Left ventricle myocardium inferior (tissue), 1 donor: ENCODE measurements at regions not wholly inside any gene's neighbourhood (a gene's known extent, or its start where the extent isn't known, plus 50 kb on each side); places are given as distances from the start of the nearest gene placed in this dataset.
A peak's percentile ranks its signal among the peaks of the same experiment; 100 is the strongest.

Source experiments
- DNase-seq: peaks from one replicate; pipeline ENCODE4 v3.0.0-alpha.2; 2020
- H3K27ac ChIP-seq: fragments of 200-600 bp; replicated peaks from 2 replicates; pipeline ENCODE4 v1.8.0; 2021
- H3K27me3 ChIP-seq: fragments of 200-600 bp; 2 replicates; pipeline ENCODE4 v1.8.0; 2021; ENCODE audit warnings: low read depth
- H3K36me3 ChIP-seq: fragments of 200-600 bp; 2 replicates; pipeline ENCODE4 v1.8.0; 2021
- H3K4me1 ChIP-seq: fragments of 200-600 bp; 2 replicates; pipeline ENCODE4 v1.8.0; 2021
- H3K4me3 ChIP-seq: fragments of 200-600 bp; 2 replicates; pipeline ENCODE4 v1.8.0; 2021; ENCODE audit warnings: mild to moderate bottlenecking, moderate library complexity
- H3K9me3 ChIP-seq: fragments of 200-600 bp; replicated peaks from 2 replicates; pipeline ENCODE4 v1.8.0; 2021
- CTCF ChIP-seq: fragments of 200-600 bp; IDR thresholded peaks from 2 replicates; pipeline ENCODE4 v1.8.0; 2021; ENCODE audit warnings: antibody characterized with exemption, mild to moderate bottlenecking, borderline replicate concordance
- intact Hi-C: fragments of 100-400 bp; cut with micrococcal nuclease; formaldehyde crosslinking; loops from one replicate; pipeline ENCODE4 v1.11.0; 2022
- donor health status: DM: no; HTN: yes; CAD: no; lungs with severe emphysema.

GRCh38 chr1:36582066-36582755 is 99.5 kb upstream of the CSF3R start:
- no peak overlapping the region for H3K27ac ChIP-seq
- intact Hi-C loops = no loop called here
- no peaks in the 10 kb centered on the region for H3K9me3 ChIP-seq
- H3K27me3 ChIP-seq = peaks cover 87% of the 10 kb centered on the region
- no peak for DNase-seq
- no peak overlapping the region for H3K4me3 ChIP-seq
- H3K36me3 ChIP-seq = no peaks in the 10 kb centered on the region
- no peak for TF ChIP-seq CTCF
- H3K4me1 ChIP-seq = no peaks in the 10 kb centered on the region

GRCh38 chr1:36580524-36580923 is 97.8 kb upstream of the CSF3R start:
- no peaks in the 10 kb centered on the region for H3K9me3 ChIP-seq
- no peaks in the 10 kb centered on the region for H3K36me3 ChIP-seq
- no peak overlapping the region for H3K27ac ChIP-seq
- peaks cover 87% of the 10 kb centered on the region for H3K27me3 ChIP-seq
- intact Hi-C loops = no loop called here
- no peak for TF ChIP-seq CTCF
- no peak overlapping the region for H3K4me3 ChIP-seq
- no peak for DNase-seq
- no peaks in the 10 kb centered on the region for H3K4me1 ChIP-seq

- no peak overlapping the region for H3K27ac ChIP-seq
- H3K9me3 ChIP-seq = no peaks in the 10 kb centered on the region
- no peaks in the 10 kb centered on the region for H3K36me3 ChIP-seq
- H3K27me3 ChIP-seq = peaks cover 87% of the 10 kb centered on the region
- H3K4me1 ChIP-seq = no peaks in the 10 kb centered on the region
- TF ChIP-seq CTCF = no peak
- intact Hi-C loops = no loop called here
- DNase-seq = no peak
- no peak overlapping the region for H3K4me3 ChIP-seq
These were observed 96.3 kb upstream of the CSF3R start for GRCh38 chr1:36579039-36579438.

- no peak overlapping the region for H3K4me3 ChIP-seq
- no peaks in the 10 kb centered on the region for H3K9me3 ChIP-seq
- H3K36me3 ChIP-seq = no peaks in the 10 kb centered on the region
- DNase-seq = no peak
- H3K27me3 ChIP-seq = peaks cover 87% of the 10 kb centered on the region
- intact Hi-C loops = no loop called here
- TF ChIP-seq CTCF = no peak
- H3K27ac ChIP-seq = no peak overlapping the region
- H3K4me1 ChIP-seq = no peaks in the 10 kb centered on the region
These were observed 93.9 kb upstream of the CSF3R start for GRCh38 chr1:36576551-36577110.

- no peaks in the 10 kb centered on the region for H3K9me3 ChIP-seq
- no peak overlapping the region for H3K4me3 ChIP-seq
- no peaks in the 10 kb centered on the region for H3K4me1 ChIP-seq
- peaks cover 83% of the 10 kb centered on the region for H3K27me3 ChIP-seq
- peak; percentile 36 for DNase-seq
- no peak overlapping the region for H3K27ac ChIP-seq
- H3K36me3 ChIP-seq = no peaks in the 10 kb centered on the region
- intact Hi-C loops = no loop called here
- TF ChIP-seq CTCF = peak; percentile 82
These were observed 93.4 kb upstream of the CSF3R start for GRCh38 chr1:36576118-36576517.
